Ovary (tissue), 7 donors: ENCODE measurements at regions not wholly inside any gene's neighbourhood (a gene's known extent, or its start where the extent isn't known, plus 50 kb on each side); places are given as distances from the start of the nearest gene placed in this dataset.

Source experiments
- DNase-seq, 5 donors: peaks; one replicate each; pipeline ENCODE4 v3.0.0-alpha.2; 2019 to 2020
- H3K27ac ChIP-seq, 2 donors: fragments of 200-600 bp; one replicate each; pipeline versions ENCODE4 v1.5.1 to v1.8.0; 2019 to 2022
- H3K27me3 ChIP-seq: fragments of 200-600 bp; one replicate; pipeline ENCODE4 v1.8.0; 2022
- H3K36me3 ChIP-seq: fragments of 200-600 bp; sonication (generic); one replicate; pipeline ENCODE4 v1.5.1; 2019
- H3K4me1 ChIP-seq: one replicate; pipeline ENCODE4 v1.8.1; 2013; ENCODE audit warnings: mild to moderate bottlenecking, moderate library complexity; ENCODE audit not compliant: insufficient read depth
- H3K4me3 ChIP-seq: fragments of 200-600 bp; sonication (generic); one replicate; pipeline ENCODE4 v1.5.1; 2017
- H3K9me3 ChIP-seq, 2 donors: fragments of 200-600 bp in 1 of 2; sonication (generic) in 1 of 2; one replicate each; pipeline versions ENCODE4 v1.5.1 to v1.8.1; 2013 to 2019; ENCODE audit warnings: mild to moderate bottlenecking in 1 of 2, moderate library complexity in 1 of 2
- CTCF ChIP-seq, 3 donors: fragments of 450-650 bp in 2 of 3; fragments of 200-600 bp in 1 of 3; IDR thresholded peaks; one replicate each; pipeline versions ENCODE4 v1.5.1 to v1.8.0; 2016 to 2022; ENCODE audit warnings: antibody characterized with exemption in 3 of 3, mild to moderate bottlenecking in 1 of 3
- EP300 ChIP-seq: sonication (generic); formaldehyde crosslinking; IDR thresholded peaks from one replicate; pipeline ENCODE4 v1.6.1; 2017; ENCODE audit warnings: antibody characterized with exemption
- POLR2A ChIP-seq: fragments of 450-650 bp; IDR thresholded peaks from one replicate; pipeline ENCODE4 v1.6.1; 2017; ENCODE audit warnings: antibody characterized with exemption, mild to moderate bottlenecking, moderate library complexity
- WGBS, 3 donors: extraction: QIAGEN DNeasy Blood & Tissue Kit in 1 of 3; methylation state at CpG; one replicate each; pipeline versions ENCODE4 v1.1.5 to v1.1.7; 2013 to 2017; 5-methylcytosine and 5-hydroxymethylcytosine counted together
- intact Hi-C, 4 donors: fragments of 100-400 bp; cut with DNase I; formaldehyde crosslinking; loops; one replicate each; pipeline versions ENCODE4 v1.11.0 to v1.15.1; 2022 to 2023
- donor health status: DM: no; HTN: no; CAD: no; lungs with moderate emphysema.
- donor health status: DM: no; HTN: no; CAD: no.
- donor health status: Bipolar disorder and iron deficiency.
- donor health status: DM: no; HTN: no; CAD: no.
- donor health status: DM: yes; HTN: yes; CAD: no.

GRCh38 chr3:137669519-137670060 is 94.5 kb upstream of the SOX14 start:
- intact Hi-C loops, result no loop called here
- WGBS, 3 donors, result 82 to 92% (median 84%) methylated on average over 2 of the region's 2 CpGs

GRCh38 chr3:137687181-137687879 is 76.8 kb upstream of the SOX14 start:
- WGBS, 3 donors, result 35 to 50% (median 41%) methylated on average over 4 of the region's 4 CpGs
- Histone ChIP-seq H3K4me1 (no peaks in the 10 kb centered on the region), H3K36me3 (no peaks in the 10 kb centered on the region), H3K27me3 (no peaks in the 10 kb centered on the region), H3K9me3 (no peaks in the 10 kb centered on the region), H3K27ac (no peak overlapping the region), H3K4me3 (no peak overlapping the region)
- intact Hi-C loops, result no loop called here
- TF ChIP-seq CTCF (IDR thresholded peaks at IDR 0.05), result no peak
- no peak for TF ChIP-seq EP300
- TF ChIP-seq POLR2A, result no peak
- DNase-seq, result no peak

More at GRCh38 chr3:137669519-137670060, 94.5 kb upstream of the SOX14 start:
- H3K4me1 ChIP-seq, result no peaks in the 10 kb centered on the region
- no peak overlapping the region for H3K4me3 ChIP-seq
- H3K9me3 ChIP-seq, result no peaks in the 10 kb centered on the region
- no peaks in the 10 kb centered on the region for H3K36me3 ChIP-seq
- no peaks in the 10 kb centered on the region for H3K27me3 ChIP-seq
- DNase-seq, result no peak
- no peak for TF ChIP-seq EP300
- TF ChIP-seq POLR2A, result no peak
- TF ChIP-seq CTCF (IDR thresholded peaks at IDR 0.05), result no peak
- H3K27ac ChIP-seq, result no peak overlapping the region

GRCh38 chr3:137692803-137693431 is 71.2 kb upstream of the SOX14 start:
- no peak for DNase-seq
- 34 to 41% (median 35%) methylated on average over 6 of the region's 6 CpGs for WGBS, 3 donors
- H3K4me3 ChIP-seq, result no peak overlapping the region
- no peaks in the 10 kb centered on the region for H3K27me3 ChIP-seq
- intact Hi-C loops, result no loop called here
- H3K27ac ChIP-seq, result no peak overlapping the region
- H3K4me1 ChIP-seq, result no peaks in the 10 kb centered on the region
- no peaks in the 10 kb centered on the region for H3K9me3 ChIP-seq
- TF ChIP-seq POLR2A (no peak), EP300 (no peak), CTCF (IDR thresholded peaks at IDR 0.05) (no peak)
- no peaks in the 10 kb centered on the region for H3K36me3 ChIP-seq

- Histone ChIP-seq H3K9me3 (no peaks in the 10 kb centered on the region), H3K4me3 (no peak overlapping the region), H3K36me3 (no peaks in the 10 kb centered on the region), H3K4me1 (no peaks in the 10 kb centered on the region), H3K27ac (no peak overlapping the region), H3K27me3 (no peaks in the 10 kb centered on the region)
- 85 to 89% (median 86%) methylated on average over 2 of the region's 2 CpGs for WGBS, 3 donors
- TF ChIP-seq CTCF (IDR thresholded peaks at IDR 0.05), result no peak
- TF ChIP-seq POLR2A, result no peak
- TF ChIP-seq EP300, result no peak
- DNase-seq, result no peak
- intact Hi-C loops, result no loop called here
Measured at GRCh38 chr3:137693791-137694190, 70.3 kb upstream of the SOX14 start.
